Skeletal muscle satellite cell (primary cell): ENCODE measurements at regions not wholly inside any gene's neighbourhood (a gene's known extent, or its start where the extent isn't known, plus 50 kb on each side); places are given as distances from the start of the nearest gene placed in this dataset.

Source experiments
- H3K27me3 ChIP-seq: 2 replicates; pipeline ENCODE4 v1.7.0; 2013; ENCODE audit warnings: low read length; ENCODE audit not compliant: control insufficient read depth, insufficient read depth
- H3K36me3 ChIP-seq: 2 replicates; pipeline ENCODE4 v1.7.0; 2013; ENCODE audit warnings: mild to moderate bottlenecking, control low read depth, low read length; ENCODE audit not compliant: insufficient read depth
- H3K4me1 ChIP-seq: 2 replicates; pipeline ENCODE4 v1.7.0; 2013; ENCODE audit warnings: low read length; ENCODE audit not compliant: control insufficient read depth, insufficient read depth
- H3K4me2 ChIP-seq: 2 replicates; pipeline ENCODE4 v1.7.0; 2013; ENCODE audit warnings: mild to moderate bottlenecking, low read length
- H3K4me3 ChIP-seq: 2 replicates; pipeline ENCODE4 v1.7.0; 2013; ENCODE audit warnings: low read length
- H3K9ac ChIP-seq: 2 replicates; pipeline ENCODE4 v1.7.0; 2013; ENCODE audit warnings: mild to moderate bottlenecking, low read depth, low read length, moderate library complexity
- H3K9me3 ChIP-seq: replicated peaks from 2 replicates; pipeline ENCODE4 v1.7.0; 2013; ENCODE audit warnings: mild to moderate bottlenecking, control low read depth, low read length

GRCh38 chr6:165791876-165792437 is 128.9 kb upstream of the PDE10A start:
- no peaks in the 10 kb centered on the region for H3K4me1 ChIP-seq
- H3K4me3 ChIP-seq: no peak overlapping the region
- no peak overlapping the region for H3K9ac ChIP-seq
- H3K4me2 ChIP-seq: no peak overlapping the region
- no peaks in the 10 kb centered on the region for H3K36me3 ChIP-seq
- H3K27me3 ChIP-seq: no peaks in the 10 kb centered on the region
- H3K9me3 ChIP-seq: no peaks in the 10 kb centered on the region

DNA sequence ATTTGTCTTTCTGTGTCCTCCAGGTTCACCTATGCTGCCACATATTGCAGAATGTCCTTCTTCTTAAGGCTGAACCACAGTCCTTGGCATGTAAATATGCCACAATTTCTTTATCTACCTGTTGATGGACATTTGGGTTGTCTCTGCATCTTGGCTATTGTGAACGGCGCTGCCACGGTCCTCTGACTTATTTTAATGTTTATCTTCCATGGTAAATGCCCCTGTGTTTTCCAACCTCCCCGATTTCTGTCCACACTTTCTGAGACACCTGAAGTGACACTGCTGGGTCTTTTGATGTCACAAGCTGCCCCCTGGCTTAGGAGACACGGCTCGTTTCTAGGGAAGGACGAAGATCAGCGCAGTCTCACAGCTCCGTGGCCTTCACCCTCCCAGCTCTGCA is 128.3 kb upstream of the PDE10A start:
- Histone ChIP-seq H3K9ac (no peak overlapping the region), H3K4me2 (no peak overlapping the region), H3K9me3 (no peaks in the 10 kb centered on the region), H3K4me1 (no peaks in the 10 kb centered on the region), H3K36me3 (no peaks in the 10 kb centered on the region), H3K27me3 (no peaks in the 10 kb centered on the region), H3K4me3 (no peak overlapping the region)

GRCh38 chr6:165782812-165783211 is 119.8 kb upstream of the PDE10A start:
- H3K27me3 ChIP-seq: peaks cover 4% of the 10 kb centered on the region

GRCh38 chr6:165782134-165782533 is 119.1 kb upstream of the PDE10A start:
- H3K4me2 ChIP-seq: no peak overlapping the region
- H3K4me3 ChIP-seq: no peak overlapping the region
- H3K9ac ChIP-seq: no peak overlapping the region
- H3K9me3 ChIP-seq: no peaks in the 10 kb centered on the region
- peaks cover 4% of the 10 kb centered on the region for H3K27me3 ChIP-seq
- H3K4me1 ChIP-seq: no peaks in the 10 kb centered on the region
- no peaks in the 10 kb centered on the region for H3K36me3 ChIP-seq

More at GRCh38 chr6:165782812-165783211, 119.8 kb upstream of the PDE10A start:
- H3K9ac ChIP-seq: no peak overlapping the region
- no peaks in the 10 kb centered on the region for H3K4me1 ChIP-seq
- no peaks in the 10 kb centered on the region for H3K36me3 ChIP-seq
- no peaks in the 10 kb centered on the region for H3K9me3 ChIP-seq
- no peak overlapping the region for H3K4me2 ChIP-seq
- no peak overlapping the region for H3K4me3 ChIP-seq

DNA sequence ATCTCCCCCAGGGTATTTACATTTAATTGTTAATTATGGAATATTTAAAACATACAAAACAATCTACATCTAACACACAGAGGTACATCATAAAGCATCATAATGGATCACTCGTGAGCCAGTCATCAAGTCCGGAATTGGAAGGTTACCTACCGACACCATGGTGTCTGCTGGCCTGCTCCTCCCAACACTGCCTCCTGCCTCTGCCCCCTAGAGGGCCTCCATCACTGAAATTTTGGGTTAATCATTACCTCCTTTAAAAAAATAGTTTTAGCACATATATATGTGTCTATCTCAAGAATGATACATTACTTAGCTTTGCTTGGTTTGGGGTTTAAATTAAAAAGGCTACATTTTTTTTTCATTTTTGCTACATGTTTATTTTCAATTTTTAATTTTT is 114.6 kb upstream of the PDE10A start:
- Histone ChIP-seq H3K4me2 (no peak overlapping the region), H3K9me3 (no peaks in the 10 kb centered on the region), H3K4me3 (no peak overlapping the region), H3K27me3 (peaks cover 7% of the 10 kb centered on the region), H3K9ac (no peak overlapping the region), H3K4me1 (peaks cover 3% of the 10 kb centered on the region), H3K36me3 (no peaks in the 10 kb centered on the region)

GRCh38 chr6:165776691-165777090 is 113.7 kb upstream of the PDE10A start:
- Histone ChIP-seq H3K9ac (no peak overlapping the region), H3K36me3 (no peaks in the 10 kb centered on the region)

DNA sequence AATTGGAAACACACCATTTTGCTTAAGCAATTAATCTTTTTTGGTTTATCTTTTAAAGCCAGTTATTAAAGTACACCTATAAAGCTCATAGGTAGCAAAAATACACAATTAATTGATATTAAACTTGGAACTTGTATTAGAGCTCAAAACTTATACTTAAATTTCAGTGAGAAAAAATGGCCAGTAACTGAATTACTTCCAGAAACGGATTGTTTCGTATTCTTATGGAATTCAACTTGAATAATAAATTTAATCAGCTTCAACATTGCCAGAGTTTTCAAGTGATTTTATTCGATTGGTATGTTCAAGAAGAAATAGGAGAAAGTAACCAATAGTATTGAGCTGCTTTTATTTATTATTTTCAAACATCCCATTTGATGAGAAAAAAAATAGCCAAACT is 112.7 kb upstream of the PDE10A start:
- no peak overlapping the region for H3K4me2 ChIP-seq
- H3K4me3 ChIP-seq: no peak overlapping the region
- peaks cover 3% of the 10 kb centered on the region for H3K4me1 ChIP-seq
- H3K9me3 ChIP-seq: no peaks in the 10 kb centered on the region
- no peaks in the 10 kb centered on the region for H3K36me3 ChIP-seq
- no peak overlapping the region for H3K9ac ChIP-seq
- peaks cover 3% of the 10 kb centered on the region for H3K27me3 ChIP-seq

More at GRCh38 chr6:165776691-165777090, 113.7 kb upstream of the PDE10A start:
- Histone ChIP-seq H3K4me1 (peaks cover 3% of the 10 kb centered on the region), H3K27me3 (peaks cover 3% of the 10 kb centered on the region), H3K4me3 (no peak overlapping the region), H3K9me3 (no peaks in the 10 kb centered on the region), H3K4me2 (no peak overlapping the region)

DNA sequence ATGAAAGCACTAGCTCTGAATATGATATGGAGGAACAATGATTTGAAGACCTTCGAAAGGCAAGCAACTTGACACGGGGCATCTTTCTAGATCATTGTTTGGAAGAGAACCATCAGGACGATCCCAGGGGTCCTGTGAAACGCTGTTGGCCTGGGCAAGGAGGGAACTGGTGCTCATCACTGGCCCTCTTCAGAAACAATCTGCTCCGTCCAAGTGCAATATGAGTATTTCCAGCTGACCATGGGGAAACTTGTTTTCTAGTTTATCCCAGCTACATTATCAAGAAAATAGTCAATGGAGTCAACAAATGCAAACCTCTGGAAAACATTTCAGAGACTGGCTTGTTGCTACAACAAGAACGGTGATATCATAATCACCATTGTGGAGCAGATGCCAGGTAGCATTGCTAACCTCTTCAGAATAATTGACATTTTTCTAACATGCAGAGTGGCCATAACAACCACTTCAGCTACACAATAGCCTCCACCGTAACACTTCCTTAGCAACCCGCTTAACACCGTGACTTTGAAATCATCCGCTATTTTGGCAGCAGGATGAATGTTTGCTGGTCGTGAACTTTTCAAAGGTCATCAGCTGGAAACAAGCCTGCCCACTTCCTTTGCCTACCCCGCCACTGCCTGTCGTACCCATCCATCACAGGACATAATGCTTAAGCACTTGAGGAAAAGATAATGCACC is 112.0 kb upstream of the PDE10A start:
- Histone ChIP-seq H3K4me2 (no peak overlapping the region), H3K27me3 (peaks cover 3% of the 10 kb centered on the region), H3K4me1 (peaks cover 3% of the 10 kb centered on the region), H3K9me3 (no peaks in the 10 kb centered on the region), H3K36me3 (no peaks in the 10 kb centered on the region), H3K9ac (no peak overlapping the region), H3K4me3 (no peak overlapping the region)

- Histone ChIP-seq H3K9me3 (no peaks in the 10 kb centered on the region), H3K4me2 (no peak overlapping the region), H3K4me3 (no peak overlapping the region), H3K36me3 (no peaks in the 10 kb centered on the region), H3K9ac (no peak overlapping the region), H3K27me3 (peaks cover 3% of the 10 kb centered on the region), H3K4me1 (peaks cover 19% of the 10 kb centered on the region)
Measured at GRCh38 chr6:165770397-165771082, 107.5 kb upstream of the PDE10A start.

GRCh38 chr6:165769884-165770283 is 106.8 kb upstream of the PDE10A start:
- H3K36me3 ChIP-seq: no peaks in the 10 kb centered on the region
- H3K4me1 ChIP-seq: peaks cover 16% of the 10 kb centered on the region
- H3K4me2 ChIP-seq: no peak overlapping the region
- H3K27me3 ChIP-seq: no peaks in the 10 kb centered on the region
- no peaks in the 10 kb centered on the region for H3K9me3 ChIP-seq
- no peak overlapping the region for H3K4me3 ChIP-seq
- no peak overlapping the region for H3K9ac ChIP-seq

GRCh38 chr6:165769401-165769800 is 106.4 kb upstream of the PDE10A start:
- no peak overlapping the region for H3K4me2 ChIP-seq
- no peaks in the 10 kb centered on the region for H3K27me3 ChIP-seq
- no peak overlapping the region for H3K9ac ChIP-seq
- H3K9me3 ChIP-seq: no peaks in the 10 kb centered on the region
- no peaks in the 10 kb centered on the region for H3K36me3 ChIP-seq
- no peak overlapping the region for H3K4me3 ChIP-seq
- peaks cover 16% of the 10 kb centered on the region for H3K4me1 ChIP-seq
